ENCODE measurements at regions not wholly inside any gene's neighbourhood (a gene's known extent, or its start where the extent isn't known, plus 50 kb on each side); places are given as distances from the start of the nearest gene placed in this dataset.

GRCh38 chr15:70447081-70447480 lies 316.3 kb downstream of the UACA start:
- TF ChIP-seq POLR2AphosphoS5 (IDR thresholded peaks at IDR 0.05; ENCODE audit: low read depth, low read length) (no peak), REST (IDR thresholded peaks at IDR 0.05; ENCODE audit: insufficient read depth in 1 of 2, low read depth in 2 of 2, low read length in 2 of 2) (no peak), SIN3A (IDR thresholded peaks at IDR 0.05; ENCODE audit: borderline replicate concordance, insufficient read depth, low read length) (no peak), TAF1 (IDR thresholded peaks at IDR 0.05; ENCODE audit: borderline replicate concordance, insufficient read depth, low read length) (no peak), FOXP2 (optimal IDR thresholded peaks at IDR 0.05; ENCODE audit: borderline replicate concordance, extremely low read depth, extremely low read length, insufficient read depth) (no peak)

DNA sequence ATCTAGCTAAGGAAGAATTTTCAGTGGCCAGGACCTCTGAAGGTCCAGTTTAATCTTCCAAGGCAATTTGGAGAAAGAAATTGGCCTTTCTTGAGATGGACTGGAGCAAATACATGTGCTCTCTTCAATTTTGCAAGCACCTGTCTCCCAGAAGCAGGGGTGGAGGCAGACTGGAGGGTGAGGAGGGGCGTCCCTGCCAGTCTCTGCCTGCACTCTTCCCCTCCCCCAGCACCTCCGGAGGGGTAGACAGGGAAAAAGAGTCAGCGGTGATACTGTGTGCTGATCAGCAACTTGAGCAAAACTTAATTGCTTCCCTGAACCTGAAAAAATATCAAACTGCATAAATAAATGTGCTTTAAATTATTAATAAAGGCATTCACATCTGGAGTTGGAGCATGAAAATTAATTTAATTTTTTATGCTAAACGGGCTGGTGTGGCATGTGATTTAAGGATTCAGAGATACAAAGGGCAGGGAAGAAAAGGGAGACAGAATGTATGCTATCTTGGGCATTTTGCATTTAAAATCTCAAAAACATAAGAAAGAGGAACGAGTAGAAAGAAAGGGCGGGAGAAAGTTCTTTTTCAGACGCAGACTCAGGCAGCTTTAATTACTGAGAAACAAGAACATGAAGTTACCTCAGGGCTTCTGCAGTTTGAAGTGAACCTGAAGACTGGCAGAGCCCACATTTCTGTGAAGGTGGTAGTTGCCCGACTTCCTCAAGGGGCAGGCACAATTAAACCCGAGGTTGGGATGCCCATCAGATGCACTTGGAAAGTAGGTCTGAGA lies 319.7 kb downstream of the UACA start:
- TF ChIP-seq POLR2AphosphoS5 (IDR thresholded peaks at IDR 0.05; ENCODE audit: low read depth, low read length): no peak
- TF ChIP-seq SIN3A (IDR thresholded peaks at IDR 0.05; ENCODE audit: borderline replicate concordance, insufficient read depth, low read length): no peak
- TF ChIP-seq FOXP2 (optimal IDR thresholded peaks at IDR 0.05; ENCODE audit: borderline replicate concordance, extremely low read depth, extremely low read length, insufficient read depth): no peak
- no peak for TF ChIP-seq TAF1 (IDR thresholded peaks at IDR 0.05; ENCODE audit: borderline replicate concordance, insufficient read depth, low read length)
- no peak for TF ChIP-seq REST (IDR thresholded peaks at IDR 0.05; ENCODE audit: insufficient read depth in 1 of 2, low read depth in 2 of 2, low read length in 2 of 2)

DNA sequence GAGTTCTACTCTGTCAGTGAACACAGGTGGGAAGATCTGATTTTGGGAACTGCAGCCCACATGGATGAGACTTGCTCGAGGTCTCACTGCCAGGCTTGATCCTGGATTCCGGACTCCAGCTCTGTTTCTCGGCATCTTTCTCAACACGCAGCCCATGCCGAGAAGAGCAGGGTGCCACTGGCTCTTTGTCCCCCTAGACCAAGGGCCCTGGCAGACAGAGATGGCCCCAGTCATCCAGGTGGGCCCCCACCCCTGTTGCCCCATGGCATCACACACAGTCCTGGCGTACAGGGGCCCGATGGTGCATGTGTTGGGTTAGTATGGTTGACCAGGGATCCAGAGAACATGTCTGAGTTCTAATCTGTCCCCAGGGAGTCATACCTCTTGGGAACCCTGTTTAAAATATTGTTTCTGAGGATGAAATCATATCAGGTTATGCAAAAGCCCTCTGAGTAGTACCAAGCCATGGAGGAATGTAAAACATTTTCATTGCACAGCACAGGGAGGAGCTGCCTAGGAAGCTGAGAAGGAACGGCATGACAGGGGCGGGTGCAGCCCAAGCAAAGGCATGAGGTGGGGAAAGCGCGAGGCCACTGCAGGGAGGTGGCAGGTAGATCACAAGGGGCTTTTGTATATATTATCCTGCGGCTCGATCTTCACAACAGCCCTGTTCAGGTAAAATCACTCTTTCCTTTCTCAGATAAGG lies 320.6 kb downstream of the UACA start:
- no peak for TF ChIP-seq TAF1 (IDR thresholded peaks at IDR 0.05; ENCODE audit: borderline replicate concordance, insufficient read depth, low read length)
- TF ChIP-seq SIN3A (IDR thresholded peaks at IDR 0.05; ENCODE audit: borderline replicate concordance, insufficient read depth, low read length): no peak
- no peak for TF ChIP-seq POLR2AphosphoS5 (IDR thresholded peaks at IDR 0.05; ENCODE audit: low read depth, low read length)
- no peak for TF ChIP-seq FOXP2 (optimal IDR thresholded peaks at IDR 0.05; ENCODE audit: borderline replicate concordance, extremely low read depth, extremely low read length, insufficient read depth)
- no peak for TF ChIP-seq REST (IDR thresholded peaks at IDR 0.05; ENCODE audit: insufficient read depth in 1 of 2, low read depth in 2 of 2, low read length in 2 of 2)

- TF ChIP-seq FOXP2 (optimal IDR thresholded peaks at IDR 0.05; ENCODE audit: borderline replicate concordance, extremely low read depth, extremely low read length, insufficient read depth) (no peak), SIN3A (IDR thresholded peaks at IDR 0.05; ENCODE audit: borderline replicate concordance, insufficient read depth, low read length) (no peak), REST (IDR thresholded peaks at IDR 0.05; ENCODE audit: insufficient read depth in 1 of 2, low read depth in 2 of 2, low read length in 2 of 2) (no peak), POLR2AphosphoS5 (IDR thresholded peaks at IDR 0.05; ENCODE audit: low read depth, low read length) (no peak), TAF1 (IDR thresholded peaks at IDR 0.05; ENCODE audit: borderline replicate concordance, insufficient read depth, low read length) (no peak)
Measured at GRCh38 chr15:70442211-70442610, 321.1 kb downstream of the UACA start.
